ENCODE measurements at regions not wholly inside any gene's neighbourhood (a gene's known extent, or its start where the extent isn't known, plus 50 kb on each side); places are given as distances from the start of the nearest gene placed in this dataset.

GRCh38 chr1:213651077-213651476, 336.7 kb upstream of the PROX1 start:
- Histone ChIP-seq H3K27ac (ENCODE audit: low read length) (no peak overlapping the region), H3K27me3 (ENCODE audit: control insufficient read depth, insufficient read depth) (no peaks in the 10 kb centered on the region), H3K4me1 (ENCODE audit: control insufficient read depth, insufficient read depth, low read length) (no peaks in the 10 kb centered on the region), H3K4me3 (ENCODE audit: low read length) (no peak overlapping the region), H3K9me3 (ENCODE audit: control insufficient read depth, low read length) (no peaks in the 10 kb centered on the region)
- WGBS = 69% methylated on average over 4 of the region's 4 CpGs
- DNase-seq (no peak), ATAC-seq (no peak)
- intact Hi-C loops (cut with DNase I) = no loop called here

GRCh38 chr1:213652109-213652508, 335.7 kb upstream of the PROX1 start:
- 90% methylated on average over 4 of the region's 4 CpGs for WGBS
- H3K4me1 ChIP-seq (ENCODE audit: control insufficient read depth, insufficient read depth, low read length) = no peaks in the 10 kb centered on the region
- no peak overlapping the region for H3K4me3 ChIP-seq (ENCODE audit: low read length)
- H3K27ac ChIP-seq (ENCODE audit: low read length) = no peak overlapping the region
- intact Hi-C loops (cut with DNase I) = no loop called here
- H3K27me3 ChIP-seq (ENCODE audit: control insufficient read depth, insufficient read depth) = no peaks in the 10 kb centered on the region
- DNase-seq (no peak), ATAC-seq (no peak)
- H3K9me3 ChIP-seq (ENCODE audit: control insufficient read depth, low read length) = no peaks in the 10 kb centered on the region

- Histone ChIP-seq H3K27ac (ENCODE audit: low read length) (no peak overlapping the region), H3K27me3 (ENCODE audit: control insufficient read depth, insufficient read depth) (no peaks in the 10 kb centered on the region), H3K9me3 (ENCODE audit: control insufficient read depth, low read length) (no peaks in the 10 kb centered on the region), H3K4me1 (ENCODE audit: control insufficient read depth, insufficient read depth, low read length) (no peaks in the 10 kb centered on the region), H3K4me3 (ENCODE audit: low read length) (no peak overlapping the region)
- WGBS = 61% methylated on average over 3 of the region's 3 CpGs
- ATAC-seq (no peak), DNase-seq (no peak)
- intact Hi-C loops (cut with DNase I) = no loop called here
These were observed 331.7 kb upstream of the PROX1 start for GRCh38 chr1:213656039-213656438.

GRCh38 chr1:213656503-213656902, 331.3 kb upstream of the PROX1 start:
- Histone ChIP-seq H3K4me1 (ENCODE audit: control insufficient read depth, insufficient read depth, low read length) (no peaks in the 10 kb centered on the region), H3K9me3 (ENCODE audit: control insufficient read depth, low read length) (no peaks in the 10 kb centered on the region), H3K27me3 (ENCODE audit: control insufficient read depth, insufficient read depth) (no peaks in the 10 kb centered on the region), H3K4me3 (ENCODE audit: low read length) (no peak overlapping the region), H3K27ac (ENCODE audit: low read length) (no peak overlapping the region)
- DNase-seq = no peak
- intact Hi-C loops (cut with DNase I) = no loop called here
- no peak for ATAC-seq
- WGBS = 56% methylated on average over 3 of the region's 3 CpGs

GRCh38 chr1:213657013-213657412, 330.8 kb upstream of the PROX1 start:
- Histone ChIP-seq H3K27ac (ENCODE audit: low read length) (no peak overlapping the region), H3K4me1 (ENCODE audit: control insufficient read depth, insufficient read depth, low read length) (no peaks in the 10 kb centered on the region), H3K4me3 (ENCODE audit: low read length) (no peak overlapping the region), H3K27me3 (ENCODE audit: control insufficient read depth, insufficient read depth) (no peaks in the 10 kb centered on the region), H3K9me3 (ENCODE audit: control insufficient read depth, low read length) (no peaks in the 10 kb centered on the region)
- DNase-seq (no peak), ATAC-seq (no peak)
- 58% methylated on average over 3 of the region's 3 CpGs for WGBS
- intact Hi-C loops (cut with DNase I) = no loop called here

- no peak overlapping the region for H3K27ac ChIP-seq (ENCODE audit: low read length)
- H3K4me3 ChIP-seq (ENCODE audit: low read length) = no peak overlapping the region
- H3K9me3 ChIP-seq (ENCODE audit: control insufficient read depth, low read length) = no peaks in the 10 kb centered on the region
- no peaks in the 10 kb centered on the region for H3K4me1 ChIP-seq (ENCODE audit: control insufficient read depth, insufficient read depth, low read length)
- WGBS = 80% methylated on average over 2 of the region's 2 CpGs
- H3K27me3 ChIP-seq (ENCODE audit: control insufficient read depth, insufficient read depth) = no peaks in the 10 kb centered on the region
- no peak for ATAC-seq
- DNase-seq = no peak
- intact Hi-C loops (cut with DNase I) = no loop called here
These were observed 329.9 kb upstream of the PROX1 start for GRCh38 chr1:213657879-213658278.

GRCh38 chr1:213658457-213658856, 329.3 kb upstream of the PROX1 start:
- Histone ChIP-seq H3K4me3 (ENCODE audit: low read length) (no peak overlapping the region), H3K4me1 (ENCODE audit: control insufficient read depth, insufficient read depth, low read length) (no peaks in the 10 kb centered on the region), H3K27ac (ENCODE audit: low read length) (no peak overlapping the region), H3K27me3 (ENCODE audit: control insufficient read depth, insufficient read depth) (no peaks in the 10 kb centered on the region), H3K9me3 (ENCODE audit: control insufficient read depth, low read length) (no peaks in the 10 kb centered on the region)
- 68% methylated on average over 2 of the region's 2 CpGs for WGBS
- intact Hi-C loops (cut with DNase I) = no loop called here
- DNase-seq = no peak
- ATAC-seq = no peak

GRCh38 chr1:213659580-213660547, 327.9 kb upstream of the PROX1 start:
- Histone ChIP-seq H3K9me3 (ENCODE audit: control insufficient read depth, low read length) (no peaks in the 10 kb centered on the region), H3K27ac (ENCODE audit: low read length) (no peak overlapping the region), H3K27me3 (ENCODE audit: control insufficient read depth, insufficient read depth) (no peaks in the 10 kb centered on the region), H3K4me1 (ENCODE audit: control insufficient read depth, insufficient read depth, low read length) (no peaks in the 10 kb centered on the region), H3K4me3 (ENCODE audit: low read length) (no peak overlapping the region)
- DNase-seq (no peak), ATAC-seq (no peak)
- intact Hi-C loops (cut with DNase I) = no loop called here
- 74% methylated on average over 8 of the region's 8 CpGs for WGBS

GRCh38 chr1:213661302-213661701, 326.5 kb upstream of the PROX1 start:
- no peaks in the 10 kb centered on the region for H3K9me3 ChIP-seq (ENCODE audit: control insufficient read depth, low read length)
- WGBS = 59% methylated on average over 9 of the region's 9 CpGs
- no peak overlapping the region for H3K27ac ChIP-seq (ENCODE audit: low read length)
- intact Hi-C loops (cut with DNase I) = no loop called here
- no peak overlapping the region for H3K4me3 ChIP-seq (ENCODE audit: low read length)
- ATAC-seq = no peak
- DNase-seq = no peak
- no peaks in the 10 kb centered on the region for H3K4me1 ChIP-seq (ENCODE audit: control insufficient read depth, insufficient read depth, low read length)
- no peaks in the 10 kb centered on the region for H3K27me3 ChIP-seq (ENCODE audit: control insufficient read depth, insufficient read depth)

- no peaks in the 10 kb centered on the region for H3K27me3 ChIP-seq (ENCODE audit: control insufficient read depth, insufficient read depth)
- no peak overlapping the region for H3K4me3 ChIP-seq (ENCODE audit: low read length)
- H3K27ac ChIP-seq (ENCODE audit: low read length) = no peak overlapping the region
- no peaks in the 10 kb centered on the region for H3K4me1 ChIP-seq (ENCODE audit: control insufficient read depth, insufficient read depth, low read length)
- DNase-seq (no peak), ATAC-seq (no peak)
- 61% methylated on average over 2 of the region's 2 CpGs for WGBS
- no peaks in the 10 kb centered on the region for H3K9me3 ChIP-seq (ENCODE audit: control insufficient read depth, low read length)
- intact Hi-C loops (cut with DNase I) = no loop called here
These were observed 321.7 kb upstream of the PROX1 start for GRCh38 chr1:213666113-213666512.

GRCh38 chr1:213666922-213667321, 320.9 kb upstream of the PROX1 start:
- Histone ChIP-seq H3K27ac (ENCODE audit: low read length) (no peak overlapping the region), H3K27me3 (ENCODE audit: control insufficient read depth, insufficient read depth) (no peaks in the 10 kb centered on the region), H3K9me3 (ENCODE audit: control insufficient read depth, low read length) (no peaks in the 10 kb centered on the region), H3K4me1 (ENCODE audit: control insufficient read depth, insufficient read depth, low read length) (no peaks in the 10 kb centered on the region), H3K4me3 (ENCODE audit: low read length) (no peak overlapping the region)
- DNase-seq (no peak), ATAC-seq (no peak)
- intact Hi-C loops (cut with DNase I) = no loop called here
- 78% methylated on average over 3 of the region's 3 CpGs for WGBS

Data from right cardiac atrium (tissue), 5 donors.